ENCODE measurements at regions not wholly inside any gene's neighbourhood (a gene's known extent, or its start where the extent isn't known, plus 50 kb on each side); places are given as distances from the start of the nearest gene placed in this dataset.
"Not testable (repeated sequence)": the region's sequence is repeated elsewhere in the genome, so short reads cannot be mapped to it uniquely, and the experiment has no call there.

GRCh38 chr10:124152139-124153022 lies 59.0 kb upstream of the CHST15 start:
- CTCF ChIA-PET, result no interaction called here
- TF ChIP-seq CTCF (IDR thresholded peaks at IDR 0.05; ENCODE audit: control extremely low read depth, extremely low read depth, low read depth, missing control alignments), result no peak
- no peak for DNase-seq (ENCODE audit: extremely low spot score)
- POLR2A ChIA-PET, result no interaction called here

- DNase-seq (ENCODE audit: extremely low spot score), result no peak
- CTCF ChIA-PET, result no interaction called here
- POLR2A ChIA-PET, result no interaction called here
- TF ChIP-seq CTCF (IDR thresholded peaks at IDR 0.05; ENCODE audit: control extremely low read depth, extremely low read depth, low read depth, missing control alignments), result no peak
Observed at GRCh38 chr10:124151466-124152095, 58.2 kb upstream of the CHST15 start.

- no peak for TF ChIP-seq CTCF (IDR thresholded peaks at IDR 0.05; ENCODE audit: control extremely low read depth, extremely low read depth, low read depth, missing control alignments)
- CTCF ChIA-PET, result no interaction called here
- DNase-seq (ENCODE audit: extremely low spot score), result no peak
- POLR2A ChIA-PET, result no interaction called here
Observed at GRCh38 chr10:124150807-124151417, 57.5 kb upstream of the CHST15 start.

GRCh38 chr10:124150189-124150806 lies 56.9 kb upstream of the CHST15 start:
- POLR2A ChIA-PET, result no interaction called here
- DNase-seq (ENCODE audit: extremely low spot score), result no peak
- CTCF ChIA-PET, result no interaction called here
- TF ChIP-seq CTCF (IDR thresholded peaks at IDR 0.05; ENCODE audit: control extremely low read depth, extremely low read depth, low read depth, missing control alignments), result no peak

GRCh38 chr10:124149189-124150042 lies 56.0 kb upstream of the CHST15 start:
- ChIA-PET POLR2A (no interaction called here), CTCF (interaction anchor here (1.0 kb wide), 1 partner anchor 9 kb away, joined by 3 read pairs; no protein-coding TSS in a partner anchor)
- DNase-seq (ENCODE audit: extremely low spot score), result no peak
- no peak for TF ChIP-seq CTCF (IDR thresholded peaks at IDR 0.05; ENCODE audit: control extremely low read depth, extremely low read depth, low read depth, missing control alignments)

- CTCF ChIA-PET, result interaction anchor here (1.0 kb wide), 1 partner anchor 9 kb away, joined by 3 read pairs; no protein-coding TSS in a partner anchor
- DNase-seq (ENCODE audit: extremely low spot score); POLR2A ChIA-PET: not testable (repeated sequence)
Observed at GRCh38 chr10:124148509-124149188, 55.3 kb upstream of the CHST15 start.

Data from GM10248 (cell line).